IMR-90 (cell line): ENCODE measurements at regions not wholly inside any gene's neighbourhood (a gene's known extent, or its start where the extent isn't known, plus 50 kb on each side); places are given as distances from the start of the nearest gene placed in this dataset.

Source experiments
- ATAC-seq: fragments of 200-7000 bp; cut with Tn5 transposase; 2 replicates; pipeline ENCODE4 v1.9.1; 2020; ENCODE audit warnings: low read depth, mild to moderate bottlenecking, moderate library complexity
- BruUV-seq: library from RNA; stranded (reverse); fragments of 400-500 nt; replicated peaks from 2 replicates; lab custom pipeline; 2021; lab: Mats Ljungman, UMichigan
- CTCF ChIA-PET: fragments of 300-600 bp; formaldehyde crosslinking; extraction: SDS; loops from one replicate; lab custom pipeline; 2021; ENCODE audit warnings: antibody characterized with exemption; lab: Yijun Ruan, JAX
- POLR2A ChIA-PET: fragments of 300-600 bp; sonication (Branson Sonifier 250); formaldehyde crosslinking; loops from one replicate; lab custom pipeline; 2022; ENCODE audit warnings: antibody characterized with exemption; ENCODE audit not compliant: unreplicated experiment; lab: Charles Lee
- DNase-seq: peaks from one replicate; pipeline ENCODE4 v3.0.0; 2013
- H2AFZ ChIP-seq: replicated peaks from 2 replicates; pipeline ENCODE3; 2013; ENCODE audit warnings: low read length, mild to moderate bottlenecking; ENCODE audit not compliant: poor library complexity
- H2AK5ac ChIP-seq: 2 replicates; pipeline ENCODE4 v1.6.1; 2013; ENCODE audit warnings: low read depth, low read length, inconsistent platforms
- H2AK9ac ChIP-seq: replicated peaks from 2 replicates; pipeline ENCODE3; 2013; ENCODE audit warnings: mild to moderate bottlenecking, low read depth, low read length, moderate library complexity; ENCODE audit not compliant: poor library complexity
- H2BK120ac ChIP-seq: 2 replicates; pipeline ENCODE4 v1.6.1; 2013; ENCODE audit warnings: low read depth, low read length, inconsistent platforms
- H2BK15ac ChIP-seq: 3 replicates; pipeline ENCODE4 v1.6.1; 2013; ENCODE audit warnings: low read depth, low read length, inconsistent platforms
- H2BK20ac ChIP-seq: 2 replicates; pipeline ENCODE4 v1.6.1; 2013; ENCODE audit warnings: low read depth, mild to moderate bottlenecking, inconsistent platforms, low read length, moderate library complexity
- H2BK5ac ChIP-seq: 2 replicates; pipeline ENCODE4 v1.6.1; 2013; ENCODE audit warnings: mild to moderate bottlenecking, low read depth, low read length, inconsistent platforms; ENCODE audit not compliant: poor library complexity, severe bottlenecking
- H3K14ac ChIP-seq: replicated peaks from 2 replicates; pipeline ENCODE4 v1.6.1; 2013; ENCODE audit warnings: low read depth, low read length, inconsistent platforms
- H3K18ac ChIP-seq: 2 replicates; pipeline ENCODE4 v1.6.1; 2013; ENCODE audit warnings: low read depth, low read length, control low read depth
- H3K23ac ChIP-seq: 2 replicates; pipeline ENCODE4 v1.6.1; 2013; ENCODE audit warnings: low read depth, low read length, inconsistent platforms
- H3K27ac ChIP-seq: 2 replicates; pipeline ENCODE4 v1.5.1; 2013; ENCODE audit warnings: mild to moderate bottlenecking, control low read depth, low read length; ENCODE audit not compliant: insufficient read depth
- H3K27me3 ChIP-seq: 2 replicates; pipeline ENCODE4 v1.6.1; 2013; ENCODE audit warnings: low read length; ENCODE audit not compliant: control insufficient read depth, insufficient read depth
- H3K36me3 ChIP-seq: 2 replicates; pipeline ENCODE4 v1.6.1; 2013; ENCODE audit warnings: low read length, mixed read lengths; ENCODE audit not compliant: control insufficient read depth, insufficient read depth
- H3K4ac ChIP-seq: 2 replicates; pipeline ENCODE4 v1.6.1; 2013; ENCODE audit warnings: low read depth, low read length, inconsistent platforms
- H3K4me1 ChIP-seq: 2 replicates; pipeline ENCODE4 v1.6.1; 2013; ENCODE audit warnings: low read length, mixed read lengths; ENCODE audit not compliant: control insufficient read depth, insufficient read depth
- H3K4me2 ChIP-seq: 2 replicates; pipeline ENCODE4 v1.6.1; 2013; ENCODE audit warnings: low read depth, mild to moderate bottlenecking, control low read depth, low read length, moderate library complexity
- H3K4me3 ChIP-seq: 2 replicates; pipeline ENCODE4 v1.5.1; 2013; ENCODE audit warnings: low read depth, mild to moderate bottlenecking, control low read depth, low read length, moderate library complexity; ENCODE audit not compliant: insufficient read depth
- H3K56ac ChIP-seq: 2 replicates; pipeline ENCODE4 v1.6.1; 2013; ENCODE audit warnings: low read length, inconsistent platforms; ENCODE audit not compliant: insufficient read depth; ENCODE audit errors: extremely low read depth
- H3K79me1 ChIP-seq, 2 experiments: 2 replicates each; pipeline ENCODE4 v1.6.1; 2013; ENCODE audit warnings: low read length in 2 of 2, inconsistent platforms in 1 of 2, low read depth in 1 of 2
- H3K9ac ChIP-seq: 2 replicates; pipeline ENCODE4 v1.6.1; 2013; ENCODE audit warnings: low read depth, low read length, control low read depth
- H3K9me1 ChIP-seq: 2 replicates; pipeline ENCODE4 v1.6.1; 2013; ENCODE audit warnings: low read length, inconsistent platforms; ENCODE audit not compliant: insufficient read depth
- H3K9me3 ChIP-seq: 2 replicates; pipeline ENCODE4 v1.6.1; 2013; ENCODE audit warnings: low read length; ENCODE audit not compliant: control insufficient read depth, insufficient read depth
- H4K20me1 ChIP-seq: 2 replicates; pipeline ENCODE4 v1.6.1; 2013; ENCODE audit warnings: low read length, inconsistent platforms; ENCODE audit not compliant: insufficient read depth
- H4K5ac ChIP-seq: 2 replicates; pipeline ENCODE4 v1.6.1; 2013; ENCODE audit warnings: mild to moderate bottlenecking, low read depth, low read length, control low read depth
- H4K8ac ChIP-seq, 2 experiments: 2 replicates each; pipeline ENCODE4 v1.6.1; 2013; ENCODE audit warnings: low read depth in 2 of 2, low read length in 2 of 2, control low read depth in 1 of 2, inconsistent platforms in 1 of 2
- H4K91ac ChIP-seq: 2 replicates; pipeline ENCODE4 v1.6.1; 2013; ENCODE audit warnings: low read depth, low read length, inconsistent platforms; ENCODE audit not compliant: insufficient read depth
- BHLHE40 ChIP-seq: fragments of 150-350 bp; IDR thresholded peaks from 2 replicates; pipeline ENCODE4 v1.6.1; 2016; ENCODE audit warnings: mild to moderate bottlenecking, low read depth, low read length
- CEBPB ChIP-seq: IDR thresholded peaks from 2 replicates; pipeline ENCODE4 v1.6.1; 2012; ENCODE audit warnings: low read depth, low read length, improper control_type of control experiment
- CHD1 ChIP-seq: IDR thresholded peaks from 2 replicates; pipeline ENCODE4 v1.6.1; 2012; ENCODE audit warnings: low read depth, low read length, improper control_type of control experiment
- CTCF ChIP-seq: conservative IDR thresholded peaks from 2 replicates; pipeline ENCODE4 v1.5.1; 2012; ENCODE audit warnings: mild to moderate bottlenecking, low read depth, low read length, improper control_type of control experiment
- ELK1 ChIP-seq: fragments of 150-350 bp; IDR thresholded peaks from 2 replicates; pipeline ENCODE4 v1.6.1; 2016; ENCODE audit warnings: low read depth, mild to moderate bottlenecking, low read length, moderate library complexity, borderline replicate concordance
- FOS ChIP-seq: fragments of 150-350 bp; IDR thresholded peaks from 2 replicates; pipeline ENCODE4 v1.6.1; 2016; ENCODE audit warnings: low read depth, low read length
- MAFK ChIP-seq: IDR thresholded peaks from 2 replicates; pipeline ENCODE4 v1.6.1; 2012; ENCODE audit warnings: low read depth, low read length, improper control_type of control experiment
- MAZ ChIP-seq: IDR thresholded peaks from 2 replicates; pipeline ENCODE4 v1.6.1; 2012; ENCODE audit warnings: low read depth, mild to moderate bottlenecking, low read length, improper control_type of control experiment, moderate library complexity, borderline replicate concordance
- MXI1 ChIP-seq: IDR thresholded peaks from 2 replicates; pipeline ENCODE4 v1.6.1; 2012; ENCODE audit warnings: low read depth, mild to moderate bottlenecking, low read length, moderate library complexity, borderline replicate concordance
- NFE2L2 ChIP-seq: fragments of 150-350 bp; IDR thresholded peaks from 2 replicates; pipeline ENCODE4 v1.6.1; 2016; ENCODE audit warnings: low read depth, mild to moderate bottlenecking, low read length
- POLR2A ChIP-seq: IDR thresholded peaks from 2 replicates; pipeline ENCODE4 v1.6.1; 2012; ENCODE audit warnings: mild to moderate bottlenecking, low read depth, low read length
- RAD21 ChIP-seq: IDR thresholded peaks from 2 replicates; pipeline ENCODE4 v1.6.1; 2012; ENCODE audit warnings: low read length, improper control_type of control experiment
- RCOR1 ChIP-seq: IDR thresholded peaks from 2 replicates; pipeline ENCODE4 v1.6.1; 2012; ENCODE audit warnings: mild to moderate bottlenecking, low read length, improper control_type of control experiment; ENCODE audit not compliant: insufficient replicate concordance
- RFX5 ChIP-seq: IDR thresholded peaks from 2 replicates; pipeline ENCODE4 v1.8.0; 2012; ENCODE audit warnings: low read depth, mild to moderate bottlenecking, low read length, moderate library complexity
- SMC3 ChIP-seq: fragments of 150-350 bp; IDR thresholded peaks from 2 replicates; pipeline ENCODE4 v1.6.1; 2016; ENCODE audit warnings: low read depth, mild to moderate bottlenecking, antibody characterized with exemption, low read length, moderate library complexity
- USF2 ChIP-seq: fragments of 150-350 bp; IDR thresholded peaks from 2 replicates; pipeline ENCODE4 v1.6.1; 2017; ENCODE audit warnings: mild to moderate bottlenecking, antibody characterized with exemption, low read length, low read depth
- WGBS, 2 experiments: methylation state at CpG; one replicate each; pipeline versions ENCODE4 v1.1.5 to v1.1.7; 2013; ENCODE audit warnings: missing lambda C conversion rate in 2 of 2; ENCODE audit not compliant: insufficient read length in 1 of 2; ENCODE audit errors: extremely low coverage in 2 of 2; 5-methylcytosine and 5-hydroxymethylcytosine counted together
- dilution Hi-C: fragments of 300-500 bp; cut with HindIII; formaldehyde crosslinking; loops from one replicate; pipeline ENCODE4 v1.14.3; 2018; ENCODE audit warnings: low sequenced_read_pairs; ENCODE audit not compliant: unreplicated experiment
- in situ Hi-C: fragments of 300-500 bp; cut with MboI; formaldehyde crosslinking; loops from 3 replicates; pipeline ENCODE4 v1.14.3; 2019; ENCODE audit warnings: low sequenced_read_pairs, inconsistent platforms, mixed read lengths
- intact Hi-C: fragments of 100-400 bp; cut with micrococcal nuclease; formaldehyde crosslinking; loops from 2 replicates; pipeline ENCODE4 v1.10.0; 2022

GRCh38 chr11:115050756-115051155 lies 372.4 kb downstream of the NXPE2 start:
- ChIA-PET CTCF (no interaction called here), POLR2A (no interaction called here)
- H4K8ac ChIP-seq: no peak overlapping the region
- intact Hi-C loops: no loop called here
- no peak overlapping the region for H2BK120ac ChIP-seq
- no peak overlapping the region for H2BK5ac ChIP-seq
- no peak overlapping the region for H2AFZ ChIP-seq
- H4K5ac ChIP-seq: no peak overlapping the region
- H3K36me3 ChIP-seq: no peaks in the 10 kb centered on the region
- no peaks in the 10 kb centered on the region for H3K27me3 ChIP-seq
- H2BK20ac ChIP-seq: no peak overlapping the region
- no peaks in the 10 kb centered on the region for H4K20me1 ChIP-seq
- no TSS peak for BruUV-seq
- no peak overlapping the region for H3K4ac ChIP-seq
- H3K4me3 ChIP-seq: no peak overlapping the region
- H3K14ac ChIP-seq: no peak overlapping the region
- H3K4me2 ChIP-seq: no peak overlapping the region
- no peaks in the 10 kb centered on the region for H3K4me1 ChIP-seq
- no peak overlapping the region for H2BK15ac ChIP-seq
- H3K56ac ChIP-seq: no peak overlapping the region
- 19% methylated on average over 4 of the region's 6 CpGs; no CpG with 5 or more reads in 1 of the 2 experiments for whole genome bisulfite sequencing, 2 experiments
- H3K9me3 ChIP-seq: peaks cover 5% of the 10 kb centered on the region; the same call in 1 of the 2 replicates
- no peaks in the 10 kb centered on the region for H3K79me1 ChIP-seq
- H3K27ac ChIP-seq: no peak overlapping the region
- in situ Hi-C loops: no loop called here
- dilution Hi-C loops: no loop called here
- H3K9ac ChIP-seq: no peak overlapping the region
- ATAC-seq (no peak), DNase-seq (no peak)
- H3K18ac ChIP-seq: no peak overlapping the region
- no peak overlapping the region for H2AK9ac ChIP-seq
- no peak overlapping the region for H3K23ac ChIP-seq
- H4K91ac ChIP-seq: no peak overlapping the region
- TF ChIP-seq RCOR1 (no peak), USF2 (no peak), ELK1 (no peak), MAZ (no peak), MAFK (no peak), CEBPB (no peak), RAD21 (no peak), BHLHE40 (no peak), SMC3 (no peak), RFX5 (no peak), MXI1 (no peak), CHD1 (no peak), POLR2A (no peak), NFE2L2 (no peak), FOS (no peak), CTCF (no peak)
- H3K9me1 ChIP-seq: no peaks in the 10 kb centered on the region
- no peak overlapping the region for H2AK5ac ChIP-seq
